A549 (cell line): ENCODE measurements at regions not wholly inside any gene's neighbourhood (a gene's known extent, or its start where the extent isn't known, plus 50 kb on each side); places are given as distances from the start of the nearest gene placed in this dataset.

Source experiments
- CTCF ChIP-seq: fragments of >200 bp; sonication (Bioruptor Twin); formaldehyde crosslinking; IDR thresholded peaks from 3 replicates; pipeline ENCODE4 v1.5.1; 2016
- MYC ChIP-seq: IDR thresholded peaks from 2 replicates; pipeline ENCODE4 v1.6.1; 2012; ENCODE audit warnings: mild to moderate bottlenecking, inconsistent platforms, low read length, improper control_type of control experiment, borderline replicate concordance
- NFE2L2 ChIP-seq: fragments of 150-350 bp; conservative IDR thresholded peaks from 2 replicates; pipeline ENCODE4 v1.6.1; 2014; ENCODE audit warnings: low read length
- POLR2A ChIP-seq: IDR thresholded peaks from 2 replicates; pipeline ENCODE4 v1.6.1; 2012; ENCODE audit warnings: mild to moderate bottlenecking, low read length
- REST ChIP-seq: fragments of 200-600 bp; sonication (generic); IDR thresholded peaks from 2 replicates; pipeline ENCODE4 v1.6.1; 2016; ENCODE audit warnings: antibody characterized with exemption, mild to moderate bottlenecking, moderate library complexity
- SMC3 ChIP-seq: fragments of >200 bp; sonication (Bioruptor Twin); formaldehyde crosslinking; IDR thresholded peaks from 3 replicates; pipeline ENCODE4 v1.6.1; 2018; ENCODE audit warnings: inconsistent platforms

GRCh38 chr13:111555268-111555808, 234.9 kb downstream of the TEX29 start:
- TF ChIP-seq MYC (no peak), NFE2L2 (no peak), REST (no peak), POLR2A (no peak), CTCF (no peak), SMC3 (no peak)
